ENCODE measurements at regions not wholly inside any gene's neighbourhood (a gene's known extent, or its start where the extent isn't known, plus 50 kb on each side); places are given as distances from the start of the nearest gene placed in this dataset.

GRCh38 chr17:14808425-14808824 is 456.7 kb downstream of the PMP22 start:
- no peak for TF ChIP-seq CTCF (IDR thresholded peaks at IDR 0.05; ENCODE audit: low read length)
- no peak for TF ChIP-seq EZH2phosphoT487 (IDR thresholded peaks at IDR 0.05; ENCODE audit: low read length)
